Parathyroid adenoma (tissue), 2 donors: ENCODE measurements at regions not wholly inside any gene's neighbourhood (a gene's known extent, or its start where the extent isn't known, plus 50 kb on each side); places are given as distances from the start of the nearest gene placed in this dataset.
"Not testable (repeated sequence)": the region's sequence is repeated elsewhere in the genome, so short reads cannot be mapped to it uniquely, and the experiment has no call there.

Source experiments
- H2AFZ ChIP-seq: fragments of 300-600 bp; sonication (generic); one replicate; pipeline ENCODE4 v1.7.0; 2017; ENCODE audit warnings: antibody characterized with exemption, mild to moderate bottlenecking
- H3K27ac ChIP-seq: fragments of 300-600 bp; sonication (generic); one replicate; pipeline ENCODE4 v1.7.0; 2017
- H3K27me3 ChIP-seq: fragments of 300-600 bp; sonication (generic); one replicate; pipeline ENCODE4 v1.7.0; 2017; ENCODE audit warnings: low read length; ENCODE audit not compliant: control insufficient read depth, insufficient read depth
- H3K36me3 ChIP-seq: fragments of 300-600 bp; sonication (generic); one replicate; pipeline ENCODE4 v1.7.0; 2017; ENCODE audit warnings: low read length; ENCODE audit not compliant: control insufficient read depth, insufficient read depth
- H3K4me1 ChIP-seq: fragments of 300-600 bp; sonication (generic); one replicate; pipeline ENCODE4 v1.7.0; 2017; ENCODE audit warnings: control low read depth
- H3K4me2 ChIP-seq: fragments of 300-600 bp; sonication (generic); one replicate; pipeline ENCODE4 v1.7.0; 2017; ENCODE audit warnings: low read length
- H3K4me3 ChIP-seq: fragments of 300-600 bp; sonication (generic); one replicate; pipeline ENCODE4 v1.7.0; 2017; ENCODE audit warnings: low read depth, low read length
- H3K79me2 ChIP-seq: fragments of 300-600 bp; sonication (generic); one replicate; pipeline ENCODE4 v1.7.0; 2017; ENCODE audit warnings: control low read depth
- H3K9ac ChIP-seq: fragments of 300-600 bp; sonication (generic); one replicate; pipeline ENCODE4 v1.7.0; 2017; ENCODE audit warnings: mild to moderate bottlenecking
- H3K9me3 ChIP-seq: fragments of 300-600 bp; sonication (generic); one replicate; pipeline ENCODE4 v1.7.0; 2017; ENCODE audit warnings: low read length; ENCODE audit not compliant: control insufficient read depth
- TF ChIP-seq, protein P1 (sequence below): fragments of 300-600 bp; sonication (generic); IDR thresholded peaks from one replicate; pipeline ENCODE4 v1.7.0; 2017; ENCODE audit warnings: antibody characterized with exemption, mild to moderate bottlenecking
- donor health status: primary hyperparathyroidism.

GRCh38 chr16:21524068-21524751 lies 75.2 kb upstream of the METTL9 start:
- H3K4me1 ChIP-seq, result no peaks in the 10 kb centered on the region
- H3K9me3 ChIP-seq, result no peaks in the 10 kb centered on the region
- no peak overlapping the region for H3K4me2 ChIP-seq
- H3K9ac ChIP-seq, result no peak overlapping the region
- H3K36me3 ChIP-seq, result no peaks in the 10 kb centered on the region
- TF ChIP-seq, protein P1, sequence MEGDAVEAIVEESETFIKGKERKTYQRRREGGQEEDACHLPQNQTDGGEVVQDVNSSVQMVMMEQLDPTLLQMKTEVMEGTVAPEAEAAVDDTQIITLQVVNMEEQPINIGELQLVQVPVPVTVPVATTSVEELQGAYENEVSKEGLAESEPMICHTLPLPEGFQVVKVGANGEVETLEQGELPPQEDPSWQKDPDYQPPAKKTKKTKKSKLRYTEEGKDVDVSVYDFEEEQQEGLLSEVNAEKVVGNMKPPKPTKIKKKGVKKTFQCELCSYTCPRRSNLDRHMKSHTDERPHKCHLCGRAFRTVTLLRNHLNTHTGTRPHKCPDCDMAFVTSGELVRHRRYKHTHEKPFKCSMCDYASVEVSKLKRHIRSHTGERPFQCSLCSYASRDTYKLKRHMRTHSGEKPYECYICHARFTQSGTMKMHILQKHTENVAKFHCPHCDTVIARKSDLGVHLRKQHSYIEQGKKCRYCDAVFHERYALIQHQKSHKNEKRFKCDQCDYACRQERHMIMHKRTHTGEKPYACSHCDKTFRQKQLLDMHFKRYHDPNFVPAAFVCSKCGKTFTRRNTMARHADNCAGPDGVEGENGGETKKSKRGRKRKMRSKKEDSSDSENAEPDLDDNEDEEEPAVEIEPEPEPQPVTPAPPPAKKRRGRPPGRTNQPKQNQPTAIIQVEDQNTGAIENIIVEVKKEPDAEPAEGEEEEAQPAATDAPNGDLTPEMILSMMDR, result no peak
- no peak overlapping the region for H3K4me3 ChIP-seq
- H2AFZ ChIP-seq, result no peak overlapping the region
- peaks cover 3% of the 10 kb centered on the region for H3K79me2 ChIP-seq
- no peaks in the 10 kb centered on the region for H3K27me3 ChIP-seq
- no peak overlapping the region for H3K27ac ChIP-seq

DNA sequence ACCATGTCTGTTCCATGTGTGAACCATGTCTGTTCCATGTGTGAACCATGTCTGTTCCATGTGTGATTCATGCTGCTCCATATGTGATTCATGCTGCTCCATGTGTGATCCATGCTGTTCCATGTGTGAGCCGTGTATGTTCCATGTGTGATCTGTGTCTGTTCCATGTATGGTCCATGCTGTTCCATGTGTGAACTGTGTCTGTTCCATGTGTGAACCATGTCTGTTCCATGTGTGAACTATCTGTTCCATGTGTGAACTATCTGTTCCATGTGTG lies 74.7 kb upstream of the METTL9 start:
- not testable (repeated sequence) for H3K27ac ChIP-seq, H3K4me2 ChIP-seq, H3K79me2 ChIP-seq, H3K9ac ChIP-seq, H2AFZ ChIP-seq, H3K36me3 ChIP-seq, H3K4me3 ChIP-seq, H3K9me3 ChIP-seq, H3K4me1 ChIP-seq, H3K27me3 ChIP-seq

- not testable (repeated sequence) for H3K4me1 ChIP-seq, H3K9ac ChIP-seq, H3K9me3 ChIP-seq, H3K79me2 ChIP-seq, H2AFZ ChIP-seq, H3K4me3 ChIP-seq, H3K27ac ChIP-seq, H3K36me3 ChIP-seq, H3K27me3 ChIP-seq, H3K4me2 ChIP-seq
These were observed 74.1 kb upstream of the METTL9 start for GRCh38 chr16:21525029-21525895.

GRCh38 chr16:21525956-21526922 lies 73.1 kb upstream of the METTL9 start:
- not testable (repeated sequence) for H3K27me3 ChIP-seq, H3K4me3 ChIP-seq, H3K9ac ChIP-seq, H3K4me1 ChIP-seq, H3K79me2 ChIP-seq, H3K9me3 ChIP-seq, H3K27ac ChIP-seq, H3K36me3 ChIP-seq, H3K4me2 ChIP-seq
- H2AFZ ChIP-seq, result peak overlapping the region; percentile 23

DNA sequence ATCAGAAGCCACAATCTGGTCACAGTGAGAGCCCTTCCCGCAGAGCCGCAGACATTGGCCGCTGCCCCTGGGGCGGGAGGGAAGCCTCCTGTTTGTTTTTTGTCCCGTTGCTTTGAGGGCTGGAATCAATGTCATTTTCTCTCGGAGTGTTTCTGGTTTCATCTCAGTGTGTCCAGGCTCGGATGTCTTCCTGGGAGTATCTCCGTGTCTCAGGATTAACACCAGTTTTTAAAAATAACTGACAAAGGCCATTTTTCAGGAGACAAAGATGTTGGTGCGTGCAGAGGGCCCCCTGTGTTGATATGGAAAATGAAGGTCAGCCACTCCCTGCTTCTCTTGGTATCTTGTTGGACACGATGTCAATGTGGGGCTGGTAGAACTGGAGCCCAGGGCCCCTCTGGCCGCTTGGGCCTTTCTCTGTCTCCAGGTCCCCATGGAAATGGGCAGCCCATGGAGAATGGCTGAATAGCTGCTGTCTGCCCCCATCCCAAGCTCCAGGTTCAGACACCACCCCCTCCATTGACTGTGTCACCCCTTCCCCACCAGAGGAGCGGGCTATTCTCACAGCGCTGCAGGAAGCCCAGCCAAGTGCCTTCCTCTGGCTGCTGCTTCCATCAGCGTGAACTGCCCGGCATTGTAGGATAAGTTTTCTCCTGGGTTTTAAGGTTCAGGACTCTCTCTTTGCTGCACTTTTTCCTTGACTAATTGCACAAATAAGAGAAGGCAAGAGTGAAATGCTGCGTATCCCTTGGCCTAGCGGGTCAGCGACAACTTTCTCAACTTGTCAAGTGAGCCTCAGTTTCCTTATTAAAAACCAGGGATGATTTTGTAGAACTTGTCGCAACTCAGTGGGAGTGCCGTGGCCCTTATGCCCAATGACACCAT lies 72.2 kb upstream of the METTL9 start:
- Histone ChIP-seq H2AFZ (peak overlapping the region; percentile 23), H3K9ac (no peak overlapping the region), H3K27ac (no peak overlapping the region)

GRCh38 chr16:21529060-21529658 lies 70.2 kb upstream of the METTL9 start:
- not testable (repeated sequence) for H3K79me2 ChIP-seq, H3K9ac ChIP-seq, H3K4me2 ChIP-seq, H3K27ac ChIP-seq, H3K27me3 ChIP-seq, H2AFZ ChIP-seq, H3K4me3 ChIP-seq, H3K4me1 ChIP-seq, H3K36me3 ChIP-seq, H3K9me3 ChIP-seq

More for the DNA sequence above, 72.2 kb upstream of the METTL9 start:
- no peak overlapping the region for H3K4me2 ChIP-seq
- H3K27me3 ChIP-seq, result no peaks in the 10 kb centered on the region
- H3K9me3 ChIP-seq, result no peaks in the 10 kb centered on the region
- TF ChIP-seq, protein P1, result no peak
- no peaks in the 10 kb centered on the region for H3K4me1 ChIP-seq
- H3K4me3 ChIP-seq, result no peak overlapping the region
- no peaks in the 10 kb centered on the region for H3K79me2 ChIP-seq
- no peaks in the 10 kb centered on the region for H3K36me3 ChIP-seq

GRCh38 chr16:21530729-21531383 lies 68.5 kb upstream of the METTL9 start:
- not testable (repeated sequence) for H3K79me2 ChIP-seq, H2AFZ ChIP-seq, H3K27ac ChIP-seq, H3K4me2 ChIP-seq, H3K4me3 ChIP-seq, H3K4me1 ChIP-seq, H3K9ac ChIP-seq, H3K9me3 ChIP-seq, H3K36me3 ChIP-seq, H3K27me3 ChIP-seq

DNA sequence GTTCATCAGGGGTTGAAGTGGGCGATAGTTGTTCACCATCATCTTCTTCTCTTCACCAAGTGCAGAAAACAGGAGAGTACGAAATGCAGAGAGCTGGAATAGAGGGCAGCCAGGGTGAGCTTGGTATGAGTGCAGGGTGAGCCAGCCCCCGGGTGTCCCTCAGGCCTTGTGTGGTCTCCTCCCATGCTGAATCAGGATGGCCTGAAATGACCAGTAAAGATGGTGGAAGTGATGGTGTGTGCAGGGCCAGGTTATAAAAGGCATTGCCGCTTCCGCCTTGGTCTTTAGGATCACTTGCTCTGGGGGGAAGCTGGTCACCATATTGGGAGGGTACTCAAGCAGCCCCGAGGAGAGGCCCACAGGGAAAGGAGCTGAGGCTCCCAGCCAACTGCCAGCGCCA lies 66.4 kb upstream of the METTL9 start:
- H3K9me3 ChIP-seq, H3K4me3 ChIP-seq, H3K27ac ChIP-seq, H3K79me2 ChIP-seq, H3K4me2 ChIP-seq, H3K9ac ChIP-seq, H3K36me3 ChIP-seq, H2AFZ ChIP-seq, H3K27me3 ChIP-seq, H3K4me1 ChIP-seq: not testable (repeated sequence)
